HPDE6-E6E7 (cell line): ENCODE measurements at regions not wholly inside any gene's neighbourhood (a gene's known extent, or its start where the extent isn't known, plus 50 kb on each side); places are given as distances from the start of the nearest gene placed in this dataset.
A peak's percentile ranks its signal among the peaks of the same experiment; 100 is the strongest.
"Not testable (repeated sequence)": the region's sequence is repeated elsewhere in the genome, so short reads cannot be mapped to it uniquely, and the experiment has no call there.

Experiments used
- DNase-seq: peaks from one replicate; pipeline ENCODE4 v3.0.0; 2011; ENCODE audit warnings: missing footprints; ENCODE audit errors: extremely low spot score

GRCh38 chr19:33866696-33867095, 70.0 kb downstream of the KCTD15 start:
- DNase-seq: no peak

GRCh38 chr19:33868076-33868735, 71.5 kb downstream of the KCTD15 start:
- DNase-seq: no peak

- DNase-seq: peak; percentile 20
Observed at GRCh38 chr19:33868788-33869412, 72.2 kb downstream of the KCTD15 start.

- DNase-seq: not testable (repeated sequence)
Observed at GRCh38 chr19:33870298-33870932, 73.7 kb downstream of the KCTD15 start.

GRCh38 chr19:33871605-33872004, 74.9 kb downstream of the KCTD15 start:
- DNase-seq: no peak

- DNase-seq: no peak
Observed at GRCh38 chr19:33872445-33873320, 76.0 kb downstream of the KCTD15 start.

- DNase-seq: no peak
Observed at GRCh38 chr19:33875071-33875470, 78.4 kb downstream of the KCTD15 start.

- DNase-seq: no peak
Observed at GRCh38 chr19:33876192-33876591, 79.5 kb downstream of the KCTD15 start.

GRCh38 chr19:33878030-33878544, 81.4 kb downstream of the KCTD15 start:
- DNase-seq: no peak

GRCh38 chr19:33878910-33879810, 82.5 kb downstream of the KCTD15 start:
- DNase-seq: no peak

- no peak for DNase-seq
Observed at GRCh38 chr19:33879818-33880575, 83.3 kb downstream of the KCTD15 start.

- no peak for DNase-seq
Observed at GRCh38 chr19:33883859-33884519, 87.3 kb downstream of the KCTD15 start.

GRCh38 chr19:33885236-33885635, 88.6 kb downstream of the KCTD15 start:
- DNase-seq: no peak

- no peak for DNase-seq
Observed at GRCh38 chr19:33887891-33888290, 91.2 kb downstream of the KCTD15 start.

- no peak for DNase-seq
Observed at GRCh38 chr19:33888665-33889064, 92.0 kb downstream of the KCTD15 start.

GRCh38 chr19:33890569-33890968, 93.9 kb downstream of the KCTD15 start:
- DNase-seq: no peak

GRCh38 chr19:33891773-33892172, 95.1 kb downstream of the KCTD15 start:
- DNase-seq: no peak

GRCh38 chr19:33894787-33895186, 98.1 kb downstream of the KCTD15 start:
- no peak for DNase-seq

- no peak for DNase-seq
Observed at GRCh38 chr19:33895366-33895765, 98.7 kb downstream of the KCTD15 start.
